ENCODE measurements at regions not wholly inside any gene's neighbourhood (a gene's known extent, or its start where the extent isn't known, plus 50 kb on each side); places are given as distances from the start of the nearest gene placed in this dataset.
A peak's percentile ranks its signal among the peaks of the same experiment; 100 is the strongest.
"Not testable (repeated sequence)": the region's sequence is repeated elsewhere in the genome, so short reads cannot be mapped to it uniquely, and the experiment has no call there.

- CTCF ChIA-PET (ENCODE audit: low intra/inter-chr PET ratio); BruUV-seq (replicated peaks); intact Hi-C loops (cut with micrococcal nuclease); H3K79me2 ChIP-seq (ENCODE audit: control insufficient read depth, insufficient read depth, low read length); FAIRE-seq; H3K9me1 ChIP-seq (ENCODE audit: control insufficient read depth, insufficient read depth, low read length); H3K36me3 ChIP-seq (ENCODE audit: control insufficient read depth, insufficient read depth, low read length); H3K4me2 ChIP-seq (ENCODE audit: insufficient read depth, low read length); ATAC-seq; H3K9me3 ChIP-seq (replicated peaks; ENCODE audit: control insufficient read depth, insufficient read depth, low read depth, low read length); H3K4me1 ChIP-seq (replicated peaks in 1 of 2; ENCODE audit: control insufficient read depth in 2 of 2, insufficient read depth in 2 of 2, low read length in 2 of 2); H4K20me1 ChIP-seq (replicated peaks; ENCODE audit: control insufficient read depth, insufficient read depth, low read length); in situ Hi-C loops (cut with MboI); H3K27ac ChIP-seq (ENCODE audit: extremely low read depth, low read depth, low read length); H3K4me3 ChIP-seq; DNase-seq (ENCODE audit: extremely low read depth in 1 of 4, low spot score in 3 of 4); H2AFZ ChIP-seq (ENCODE audit: low read depth, low read length); H3K9ac ChIP-seq (ENCODE audit: insufficient read depth in 1 of 2, low read depth in 2 of 2, low read length in 2 of 2): not testable (repeated sequence)
- peaks cover 21 to 27% of the 10 kb centered on the region in 2 experiments for H3K27me3 ChIP-seq (ENCODE audit: control insufficient read depth in 2 of 2, insufficient read depth in 2 of 2, low read length in 2 of 2)
- POLR2A ChIA-PET: interaction anchor here (0.7 kb wide), 2 partner anchors 26 to 302 kb away, joined by 3 read pairs; no protein-coding TSS in a partner anchor
- TF ChIP-seq SPI1 (IDR thresholded peaks at IDR 0.05; ENCODE audit: borderline replicate concordance, low read depth, low read length): peak; percentile 60
- 0% methylated on average over 2 of the region's 2 CpGs for WGBS (ENCODE audit: insufficient coverage, low coverage, missing lambda C conversion rate)
Observed at GRCh38 chr1:110273832-110274231, 63.7 kb downstream of the KCNC4 start.

- H4K20me1 ChIP-seq (replicated peaks; ENCODE audit: control insufficient read depth, insufficient read depth, low read length): no peaks in the 10 kb centered on the region
- peak in 1 of 4 experiments; percentile 14 for DNase-seq (ENCODE audit: extremely low read depth in 1 of 4, low spot score in 3 of 4)
- peaks cover 26 to 53% of the 10 kb centered on the region in 2 experiments for H3K27me3 ChIP-seq (ENCODE audit: control insufficient read depth in 2 of 2, insufficient read depth in 2 of 2, low read length in 2 of 2)
- CTCF ChIA-PET (ENCODE audit: low intra/inter-chr PET ratio): no interaction called here
- no peaks in the 10 kb centered on the region for H3K9me3 ChIP-seq (replicated peaks; ENCODE audit: control insufficient read depth, insufficient read depth, low read depth, low read length)
- no peak overlapping the region for H3K4me3 ChIP-seq
- no peaks in the 10 kb centered on the region for H3K79me2 ChIP-seq (ENCODE audit: control insufficient read depth, insufficient read depth, low read length)
- in situ Hi-C loops (cut with MboI): no loop called here
- H3K9me1 ChIP-seq (ENCODE audit: control insufficient read depth, insufficient read depth, low read length): no peaks in the 10 kb centered on the region
- no TSS peak for BruUV-seq (replicated peaks)
- no peak for FAIRE-seq
- WGBS (ENCODE audit: insufficient coverage, low coverage, missing lambda C conversion rate): 5% methylated on average over 7 of the region's 7 CpGs
- ATAC-seq: peak; percentile 74
- H3K36me3 ChIP-seq (ENCODE audit: control insufficient read depth, insufficient read depth, low read length): no peaks in the 10 kb centered on the region
- TF ChIP-seq MCM3 (IDR thresholded peaks at IDR 0.05): no peak
- TF ChIP-seq, protein P1, sequence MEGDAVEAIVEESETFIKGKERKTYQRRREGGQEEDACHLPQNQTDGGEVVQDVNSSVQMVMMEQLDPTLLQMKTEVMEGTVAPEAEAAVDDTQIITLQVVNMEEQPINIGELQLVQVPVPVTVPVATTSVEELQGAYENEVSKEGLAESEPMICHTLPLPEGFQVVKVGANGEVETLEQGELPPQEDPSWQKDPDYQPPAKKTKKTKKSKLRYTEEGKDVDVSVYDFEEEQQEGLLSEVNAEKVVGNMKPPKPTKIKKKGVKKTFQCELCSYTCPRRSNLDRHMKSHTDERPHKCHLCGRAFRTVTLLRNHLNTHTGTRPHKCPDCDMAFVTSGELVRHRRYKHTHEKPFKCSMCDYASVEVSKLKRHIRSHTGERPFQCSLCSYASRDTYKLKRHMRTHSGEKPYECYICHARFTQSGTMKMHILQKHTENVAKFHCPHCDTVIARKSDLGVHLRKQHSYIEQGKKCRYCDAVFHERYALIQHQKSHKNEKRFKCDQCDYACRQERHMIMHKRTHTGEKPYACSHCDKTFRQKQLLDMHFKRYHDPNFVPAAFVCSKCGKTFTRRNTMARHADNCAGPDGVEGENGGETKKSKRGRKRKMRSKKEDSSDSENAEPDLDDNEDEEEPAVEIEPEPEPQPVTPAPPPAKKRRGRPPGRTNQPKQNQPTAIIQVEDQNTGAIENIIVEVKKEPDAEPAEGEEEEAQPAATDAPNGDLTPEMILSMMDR (IDR thresholded peaks at IDR 0.05 in 2 of 3, conservative IDR thresholded peaks at IDR 0.05 in 1 of 3; ENCODE audit: insufficient read depth in 2 of 3, low read depth in 1 of 3, low read length in 3 of 3): 0 out of 6 replicates have a peak, but pooled peaks of 2 of the 3 experiments have one; percentile 15 to 24
- TF ChIP-seq ZNF511 (CRISPR knock-in tag; IDR thresholded peaks at IDR 0.05): no peak
- TF ChIP-seq, protein P2, sequence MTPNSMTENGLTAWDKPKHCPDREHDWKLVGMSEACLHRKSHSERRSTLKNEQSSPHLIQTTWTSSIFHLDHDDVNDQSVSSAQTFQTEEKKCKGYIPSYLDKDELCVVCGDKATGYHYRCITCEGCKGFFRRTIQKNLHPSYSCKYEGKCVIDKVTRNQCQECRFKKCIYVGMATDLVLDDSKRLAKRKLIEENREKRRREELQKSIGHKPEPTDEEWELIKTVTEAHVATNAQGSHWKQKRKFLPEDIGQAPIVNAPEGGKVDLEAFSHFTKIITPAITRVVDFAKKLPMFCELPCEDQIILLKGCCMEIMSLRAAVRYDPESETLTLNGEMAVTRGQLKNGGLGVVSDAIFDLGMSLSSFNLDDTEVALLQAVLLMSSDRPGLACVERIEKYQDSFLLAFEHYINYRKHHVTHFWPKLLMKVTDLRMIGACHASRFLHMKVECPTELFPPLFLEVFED (CRISPR knock-in tag; conservative IDR thresholded peaks at IDR 0.05): no peak
- no peak for TF ChIP-seq HMBOX1 (IDR thresholded peaks at IDR 0.05)
- no peak for TF ChIP-seq KLF1 (tag; IDR thresholded peaks at IDR 0.05)
- intact Hi-C loops (cut with micrococcal nuclease): no loop called here
- H3K27ac ChIP-seq (ENCODE audit: extremely low read depth, low read depth, low read length): no peak overlapping the region
- H3K4me2 ChIP-seq (ENCODE audit: insufficient read depth, low read length): no peak overlapping the region
- no peak overlapping the region for H3K9ac ChIP-seq (ENCODE audit: insufficient read depth in 1 of 2, low read depth in 2 of 2, low read length in 2 of 2)
- no peak overlapping the region for H2AFZ ChIP-seq (ENCODE audit: low read depth, low read length)
- H3K4me1 ChIP-seq (replicated peaks in 1 of 2; ENCODE audit: control insufficient read depth in 2 of 2, insufficient read depth in 2 of 2, low read length in 2 of 2): no peaks in the 10 kb centered on the region
- POLR2A ChIA-PET: interaction anchor here (2.8 kb wide), 1 partner anchor 9 kb away, joined by 7 read pairs; no protein-coding TSS in a partner anchor
Observed at GRCh38 chr1:110280126-110280525, 59.1 kb upstream of the RBM15 start.

Data from K562 (cell line).